K562 (cell line): ENCODE measurements at regions not wholly inside any gene's neighbourhood (a gene's known extent, or its start where the extent isn't known, plus 50 kb on each side); places are given as distances from the start of the nearest gene placed in this dataset.

Source experiments
- ATAC-seq: fragments of 200-7000 bp; cut with Tn5 transposase; 3 replicates; pipeline ENCODE4 v1.9.1; 2020; ENCODE audit warnings: moderate library complexity
- BruUV-seq: library from RNA; stranded (reverse); fragments of 400-500 nt; replicated peaks from 2 replicates; lab custom pipeline; 2021; lab: Mats Ljungman, UMichigan
- CTCF ChIA-PET: fragments of 300-600 bp; formaldehyde crosslinking; extraction: SDS; loops from one replicate; lab custom pipeline; 2021; ENCODE audit warnings: low intra/inter-chr PET ratio; lab: Yijun Ruan, JAX
- POLR2A ChIA-PET: fragments of 300-600, 350-650 bp; sonication (Branson Sonifier 250); formaldehyde crosslinking; extraction: SDS; loops from one replicate; lab custom pipeline; 2021; ENCODE audit warnings: antibody characterized with exemption, inconsistent platforms; lab: Yijun Ruan, JAX
- DNase-seq, 4 experiments: peaks; one replicate each; pipeline versions ENCODE4 v3.0.0 to v3.0.0-alpha.2; 2011 to 2018; ENCODE audit warnings: low spot score in 3 of 4, mixed read lengths in 3 of 4; ENCODE audit errors: extremely low read depth in 1 of 4
- FAIRE-seq: peaks from 2 replicates; lab custom pipeline; 2011; peaks lifted over from hg19 to GRCh38; lab: Jason Lieb, UNC
- H2AFZ ChIP-seq: 2 replicates; pipeline ENCODE4 v1.6.0; 2011; ENCODE audit warnings: low read depth, low read length, control low read depth, inconsistent platforms
- H3K27ac ChIP-seq: fragments of 200-600 bp; 3 replicates; pipeline ENCODE4 v1.8.0; 2011; ENCODE audit warnings: low read depth, mild to moderate bottlenecking, control low read depth, inconsistent platforms, low read length, moderate library complexity, mixed read lengths; ENCODE audit errors: extremely low read depth
- H3K27me3 ChIP-seq, 2 experiments: fragments of 300-600 bp in 1 of 2; 2 replicates in 1 of 2; 3 replicates in 1 of 2; pipeline versions ENCODE4 v1.6.0 to v1.8.0; 2011; ENCODE audit warnings: inconsistent platforms in 2 of 2, low read length in 2 of 2, mild to moderate bottlenecking in 1 of 2, mixed read lengths in 1 of 2, moderate library complexity in 1 of 2; ENCODE audit not compliant: control insufficient read depth in 2 of 2, insufficient read depth in 2 of 2
- H3K36me3 ChIP-seq: fragments of 300-600 bp; 3 replicates; pipeline ENCODE4 v1.8.0; 2011; ENCODE audit warnings: mild to moderate bottlenecking, low read length, inconsistent platforms; ENCODE audit not compliant: control insufficient read depth, insufficient read depth
- H3K4me1 ChIP-seq, 2 experiments: fragments of 200-600 bp in 1 of 2; replicated peaks in 1 of 2; 2 replicates in 1 of 2; 3 replicates in 1 of 2; pipeline versions ENCODE4 v1.5.1 to v1.8.0; 2011; ENCODE audit warnings: inconsistent platforms in 2 of 2, low read length in 2 of 2, mild to moderate bottlenecking in 1 of 2, mixed read lengths in 1 of 2, moderate library complexity in 1 of 2; ENCODE audit not compliant: control insufficient read depth in 2 of 2, insufficient read depth in 2 of 2
- H3K4me2 ChIP-seq: 2 replicates; pipeline ENCODE4 v1.6.1; 2011; ENCODE audit warnings: low read length, control low read depth, inconsistent platforms, mixed read lengths; ENCODE audit not compliant: insufficient read depth
- H3K4me3 ChIP-seq: fragments of 200-600 bp; sonication (generic), shearing (Covaris generic); 2 replicates; pipeline ENCODE4 v1.5.1; 2016; ENCODE audit warnings: control low read depth, inconsistent platforms
- H3K79me2 ChIP-seq: fragments of 200-600 bp; 3 replicates; pipeline ENCODE4 v1.8.0; 2011; ENCODE audit warnings: low read length, inconsistent platforms; ENCODE audit not compliant: control insufficient read depth, insufficient read depth
- H3K9ac ChIP-seq, 2 experiments: 2 replicates each; pipeline versions ENCODE4 v1.6.0 to v1.6.1; 2011; ENCODE audit warnings: low read depth in 2 of 2, low read length in 2 of 2, control low read depth in 1 of 2, inconsistent platforms in 1 of 2, mild to moderate bottlenecking in 1 of 2, mixed read lengths in 1 of 2; ENCODE audit not compliant: insufficient read depth in 1 of 2
- H3K9me1 ChIP-seq: one replicate; pipeline ENCODE4 v1.6.0; 2011; ENCODE audit warnings: inconsistent platforms, mild to moderate bottlenecking, low read length, moderate library complexity; ENCODE audit not compliant: control insufficient read depth, insufficient read depth
- H3K9me3 ChIP-seq: replicated peaks from 2 replicates; pipeline ENCODE4 v1.5.1; 2011; ENCODE audit warnings: low read depth, low read length, inconsistent platforms; ENCODE audit not compliant: control insufficient read depth, insufficient read depth
- H4K20me1 ChIP-seq: replicated peaks from 2 replicates; pipeline ENCODE4 v1.6.1; 2011; ENCODE audit warnings: low read length, inconsistent platforms, mixed read lengths; ENCODE audit not compliant: control insufficient read depth, insufficient read depth
- BMI1 ChIP-seq: fragments of 150-350 bp; IDR thresholded peaks from 2 replicates; pipeline ENCODE4 v1.6.1; 2014; ENCODE audit warnings: low read length
- HDAC1 ChIP-seq, 2 experiments: fragments of 450-650 bp; IDR thresholded peaks; 2 replicates each; pipeline ENCODE4 v1.6.1; 2016 to 2017; ENCODE audit warnings: inconsistent platforms in 1 of 2, mild to moderate bottlenecking in 1 of 2, moderate library complexity in 1 of 2
- MXI1 ChIP-seq: IDR thresholded peaks from 2 replicates; pipeline ENCODE4 v1.6.1; 2011; ENCODE audit warnings: low read depth, mild to moderate bottlenecking, improper control_type of control experiment, low read length
- WGBS: fragments of 100-300 bp; shearing (Covaris generic); methylation state at CpG from one replicate; pipeline ENCODE4 v1.1.6; 2016; ENCODE audit warnings: low coverage, mixed read lengths; ENCODE audit not compliant: insufficient coverage; ENCODE audit errors: missing lambda C conversion rate; 5-methylcytosine and 5-hydroxymethylcytosine counted together
- in situ Hi-C: fragments of 300-500 bp; cut with MboI; formaldehyde crosslinking; loops from 4 replicates; pipeline ENCODE4 v1.15.0; 2018; ENCODE audit warnings: inconsistent platforms, mixed read lengths
- intact Hi-C: fragments of 100-400 bp; cut with micrococcal nuclease; formaldehyde crosslinking; loops from 2 replicates; pipeline ENCODE4 v1.14.2; 2022
- TF ChIP-seq, protein P1 (sequence below): sonication (generic); formaldehyde crosslinking; IDR thresholded peaks from 2 replicates; pipeline ENCODE4 v1.8.1; 2022; ENCODE audit warnings: missing genetic modification reagents
- TF ChIP-seq, protein P2 (sequence below): fragments of 200-600 bp; sonication (generic); IDR thresholded peaks from one replicate; pipeline ENCODE4 v1.6.1; 2012; ENCODE audit warnings: mild to moderate bottlenecking, low read depth, low read length, inconsistent platforms
- TF ChIP-seq, protein P3 (sequence below): fragments of 250-450 bp; sonication (Bioruptor Pico); IDR thresholded peaks from 2 replicates; pipeline ENCODE4 v1.8.0; 2022; ENCODE audit warnings: moderate library complexity, mild to moderate bottlenecking, inconsistent platforms

DNA sequence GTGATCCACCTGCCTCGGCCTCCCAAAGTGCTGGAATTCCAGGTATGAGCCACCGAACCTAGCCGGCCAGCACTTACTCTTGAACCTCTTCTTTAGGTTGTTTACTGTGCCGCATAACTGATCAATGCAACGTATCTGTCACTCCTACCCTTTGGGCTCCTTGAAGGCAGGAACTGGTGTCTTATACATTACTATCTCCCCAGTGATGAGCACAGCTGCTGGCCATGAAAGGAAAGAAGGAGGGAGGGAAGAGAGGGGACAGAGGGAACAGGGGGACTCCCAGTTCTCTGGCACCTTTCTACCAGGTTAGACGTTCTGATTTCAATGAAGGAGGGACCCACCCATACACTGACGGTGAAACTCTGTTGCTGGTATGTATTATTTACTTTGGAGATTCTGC, 111.8 kb upstream of the NANOS1 start (continued):
- TF ChIP-seq HDAC1 (IDR thresholded peaks at IDR 0.05), result no peak
- TF ChIP-seq, protein P1, sequence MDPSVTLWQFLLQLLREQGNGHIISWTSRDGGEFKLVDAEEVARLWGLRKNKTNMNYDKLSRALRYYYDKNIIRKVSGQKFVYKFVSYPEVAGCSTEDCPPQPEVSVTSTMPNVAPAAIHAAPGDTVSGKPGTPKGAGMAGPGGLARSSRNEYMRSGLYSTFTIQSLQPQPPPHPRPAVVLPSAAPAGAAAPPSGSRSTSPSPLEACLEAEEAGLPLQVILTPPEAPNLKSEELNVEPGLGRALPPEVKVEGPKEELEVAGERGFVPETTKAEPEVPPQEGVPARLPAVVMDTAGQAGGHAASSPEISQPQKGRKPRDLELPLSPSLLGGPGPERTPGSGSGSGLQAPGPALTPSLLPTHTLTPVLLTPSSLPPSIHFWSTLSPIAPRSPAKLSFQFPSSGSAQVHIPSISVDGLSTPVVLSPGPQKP, result no peak
- TF ChIP-seq, all 486 proteins: peak for 0

DNA sequence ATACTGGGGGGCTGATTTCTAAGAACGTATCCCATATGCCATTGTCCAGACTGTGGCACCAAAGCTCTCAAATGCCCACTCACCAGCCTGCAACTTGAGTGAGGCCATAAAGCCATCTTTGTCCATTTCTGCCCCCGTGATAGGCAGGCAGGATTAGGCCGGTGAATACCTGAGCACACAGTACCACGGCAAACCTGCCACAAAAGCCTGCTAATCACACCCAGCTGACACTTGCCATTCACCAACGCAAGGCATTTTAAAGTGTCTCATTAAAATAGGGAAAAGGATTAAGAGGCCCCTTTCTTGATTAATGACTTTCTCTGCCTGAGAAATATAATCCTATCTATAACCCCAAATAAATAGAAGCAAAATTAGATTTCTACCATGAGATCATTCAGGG, 111.4 kb upstream of the NANOS1 start:
- H3K27me3 ChIP-seq, result peaks cover 0 to 28% of the 10 kb centered on the region in 2 experiments; a peak in 2 of 5 replicates
- intact Hi-C loops (no loop called here), in situ Hi-C loops (no loop called here)
- no peak overlapping the region for H2AFZ ChIP-seq
- ATAC-seq (no peak), FAIRE-seq (no peak), DNase-seq (no peak)
- H3K36me3 ChIP-seq, result no peaks in the 10 kb centered on the region
- no peak overlapping the region for H3K4me3 ChIP-seq
- H4K20me1 ChIP-seq, result no peaks in the 10 kb centered on the region
- WGBS, result 0% methylated on average over 5 of the region's 5 CpGs
- H3K9me3 ChIP-seq, result no peaks in the 10 kb centered on the region
- ChIA-PET POLR2A (no interaction called here), CTCF (no interaction called here)
- no peak overlapping the region for H3K27ac ChIP-seq
- no TSS peak for BruUV-seq
- no peaks in the 10 kb centered on the region for H3K79me2 ChIP-seq
- no peaks in the 10 kb centered on the region for H3K4me1 ChIP-seq
- no peak overlapping the region for H3K9ac ChIP-seq
- no peaks in the 10 kb centered on the region for H3K9me1 ChIP-seq
- no peak overlapping the region for H3K4me2 ChIP-seq
- TF ChIP-seq BMI1, result no peak
- TF ChIP-seq, protein P2, sequence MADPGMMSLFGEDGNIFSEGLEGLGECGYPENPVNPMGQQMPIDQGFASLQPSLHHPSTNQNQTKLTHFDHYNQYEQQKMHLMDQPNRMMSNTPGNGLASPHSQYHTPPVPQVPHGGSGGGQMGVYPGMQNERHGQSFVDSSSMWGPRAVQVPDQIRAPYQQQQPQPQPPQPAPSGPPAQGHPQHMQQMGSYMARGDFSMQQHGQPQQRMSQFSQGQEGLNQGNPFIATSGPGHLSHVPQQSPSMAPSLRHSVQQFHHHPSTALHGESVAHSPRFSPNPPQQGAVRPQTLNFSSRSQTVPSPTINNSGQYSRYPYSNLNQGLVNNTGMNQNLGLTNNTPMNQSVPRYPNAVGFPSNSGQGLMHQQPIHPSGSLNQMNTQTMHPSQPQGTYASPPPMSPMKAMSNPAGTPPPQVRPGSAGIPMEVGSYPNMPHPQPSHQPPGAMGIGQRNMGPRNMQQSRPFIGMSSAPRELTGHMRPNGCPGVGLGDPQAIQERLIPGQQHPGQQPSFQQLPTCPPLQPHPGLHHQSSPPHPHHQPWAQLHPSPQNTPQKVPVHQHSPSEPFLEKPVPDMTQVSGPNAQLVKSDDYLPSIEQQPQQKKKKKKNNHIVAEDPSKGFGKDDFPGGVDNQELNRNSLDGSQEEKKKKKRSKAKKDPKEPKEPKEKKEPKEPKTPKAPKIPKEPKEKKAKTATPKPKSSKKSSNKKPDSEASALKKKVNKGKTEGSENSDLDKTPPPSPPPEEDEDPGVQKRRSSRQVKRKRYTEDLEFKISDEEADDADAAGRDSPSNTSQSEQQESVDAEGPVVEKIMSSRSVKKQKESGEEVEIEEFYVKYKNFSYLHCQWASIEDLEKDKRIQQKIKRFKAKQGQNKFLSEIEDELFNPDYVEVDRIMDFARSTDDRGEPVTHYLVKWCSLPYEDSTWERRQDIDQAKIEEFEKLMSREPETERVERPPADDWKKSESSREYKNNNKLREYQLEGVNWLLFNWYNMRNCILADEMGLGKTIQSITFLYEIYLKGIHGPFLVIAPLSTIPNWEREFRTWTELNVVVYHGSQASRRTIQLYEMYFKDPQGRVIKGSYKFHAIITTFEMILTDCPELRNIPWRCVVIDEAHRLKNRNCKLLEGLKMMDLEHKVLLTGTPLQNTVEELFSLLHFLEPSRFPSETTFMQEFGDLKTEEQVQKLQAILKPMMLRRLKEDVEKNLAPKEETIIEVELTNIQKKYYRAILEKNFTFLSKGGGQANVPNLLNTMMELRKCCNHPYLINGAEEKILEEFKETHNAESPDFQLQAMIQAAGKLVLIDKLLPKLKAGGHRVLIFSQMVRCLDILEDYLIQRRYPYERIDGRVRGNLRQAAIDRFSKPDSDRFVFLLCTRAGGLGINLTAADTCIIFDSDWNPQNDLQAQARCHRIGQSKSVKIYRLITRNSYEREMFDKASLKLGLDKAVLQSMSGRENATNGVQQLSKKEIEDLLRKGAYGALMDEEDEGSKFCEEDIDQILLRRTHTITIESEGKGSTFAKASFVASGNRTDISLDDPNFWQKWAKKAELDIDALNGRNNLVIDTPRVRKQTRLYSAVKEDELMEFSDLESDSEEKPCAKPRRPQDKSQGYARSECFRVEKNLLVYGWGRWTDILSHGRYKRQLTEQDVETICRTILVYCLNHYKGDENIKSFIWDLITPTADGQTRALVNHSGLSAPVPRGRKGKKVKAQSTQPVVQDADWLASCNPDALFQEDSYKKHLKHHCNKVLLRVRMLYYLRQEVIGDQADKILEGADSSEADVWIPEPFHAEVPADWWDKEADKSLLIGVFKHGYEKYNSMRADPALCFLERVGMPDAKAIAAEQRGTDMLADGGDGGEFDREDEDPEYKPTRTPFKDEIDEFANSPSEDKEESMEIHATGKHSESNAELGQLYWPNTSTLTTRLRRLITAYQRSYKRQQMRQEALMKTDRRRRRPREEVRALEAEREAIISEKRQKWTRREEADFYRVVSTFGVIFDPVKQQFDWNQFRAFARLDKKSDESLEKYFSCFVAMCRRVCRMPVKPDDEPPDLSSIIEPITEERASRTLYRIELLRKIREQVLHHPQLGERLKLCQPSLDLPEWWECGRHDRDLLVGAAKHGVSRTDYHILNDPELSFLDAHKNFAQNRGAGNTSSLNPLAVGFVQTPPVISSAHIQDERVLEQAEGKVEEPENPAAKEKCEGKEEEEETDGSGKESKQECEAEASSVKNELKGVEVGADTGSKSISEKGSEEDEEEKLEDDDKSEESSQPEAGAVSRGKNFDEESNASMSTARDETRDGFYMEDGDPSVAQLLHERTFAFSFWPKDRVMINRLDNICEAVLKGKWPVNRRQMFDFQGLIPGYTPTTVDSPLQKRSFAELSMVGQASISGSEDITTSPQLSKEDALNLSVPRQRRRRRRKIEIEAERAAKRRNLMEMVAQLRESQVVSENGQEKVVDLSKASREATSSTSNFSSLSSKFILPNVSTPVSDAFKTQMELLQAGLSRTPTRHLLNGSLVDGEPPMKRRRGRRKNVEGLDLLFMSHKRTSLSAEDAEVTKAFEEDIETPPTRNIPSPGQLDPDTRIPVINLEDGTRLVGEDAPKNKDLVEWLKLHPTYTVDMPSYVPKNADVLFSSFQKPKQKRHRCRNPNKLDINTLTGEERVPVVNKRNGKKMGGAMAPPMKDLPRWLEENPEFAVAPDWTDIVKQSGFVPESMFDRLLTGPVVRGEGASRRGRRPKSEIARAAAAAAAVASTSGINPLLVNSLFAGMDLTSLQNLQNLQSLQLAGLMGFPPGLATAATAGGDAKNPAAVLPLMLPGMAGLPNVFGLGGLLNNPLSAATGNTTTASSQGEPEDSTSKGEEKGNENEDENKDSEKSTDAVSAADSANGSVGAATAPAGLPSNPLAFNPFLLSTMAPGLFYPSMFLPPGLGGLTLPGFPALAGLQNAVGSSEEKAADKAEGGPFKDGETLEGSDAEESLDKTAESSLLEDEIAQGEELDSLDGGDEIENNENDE, result no peak
- no peak for TF ChIP-seq MXI1
- TF ChIP-seq, protein P3, sequence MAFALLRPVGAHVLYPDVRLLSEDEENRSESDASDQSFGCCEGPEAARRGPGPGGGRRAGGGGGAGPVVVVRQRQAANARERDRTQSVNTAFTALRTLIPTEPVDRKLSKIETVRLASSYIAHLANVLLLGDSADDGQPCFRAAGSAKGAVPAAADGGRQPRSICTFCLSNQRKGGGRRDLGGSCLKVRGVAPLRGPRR, result no peak
